Gastroesophageal sphincter (tissue), 4 donors: ENCODE measurements at regions not wholly inside any gene's neighbourhood (a gene's known extent, or its start where the extent isn't known, plus 50 kb on each side); places are given as distances from the start of the nearest gene placed in this dataset.

Experiments
- ATAC-seq: fragments of 150-250 bp; one replicate; pipeline ENCODE4 v1.9.1; 2016; ENCODE audit warnings: mild to moderate bottlenecking, moderate library complexity
- H3K27ac ChIP-seq, 4 donors: fragments of 200-600 bp; sonication (generic) in 3 of 4; 1 replicate in 3 of 4; 2 replicates in 1 of 4; pipeline ENCODE4 v1.5.1; 2016 to 2019
- H3K27me3 ChIP-seq: fragments of 200-600 bp; sonication (generic); one replicate; pipeline ENCODE4 v1.5.1; 2019
- H3K36me3 ChIP-seq, 2 donors: fragments of 200-600 bp; sonication (generic); one replicate each; pipeline ENCODE4 v1.5.1; 2019; ENCODE audit warnings: control low read depth in 1 of 2
- H3K4me1 ChIP-seq, 3 donors: fragments of 200-600 bp; sonication (generic); 1 replicate in 2 of 3; 2 replicates in 1 of 3; pipeline ENCODE4 v1.5.1; 2016 to 2019; ENCODE audit warnings: control low read depth in 2 of 3
- H3K4me3 ChIP-seq, 2 donors: fragments of 200-600 bp; sonication (generic); one replicate each; pipeline ENCODE4 v1.5.1; 2019; ENCODE audit warnings: mild to moderate bottlenecking in 1 of 2, moderate library complexity in 1 of 2
- H3K9me3 ChIP-seq, 3 donors: fragments of 200-600 bp; sonication (generic); one replicate each; pipeline ENCODE4 v1.5.1; 2017 to 2019; ENCODE audit warnings: control low read depth in 2 of 3
- CTCF ChIP-seq, 4 experiments: fragments of 200-600 bp in 2 of 4; fragments of 450-650 bp in 2 of 4; sonication (generic) in 1 of 4; IDR thresholded peaks; one replicate each; pipeline ENCODE4 v1.5.1; 2017 to 2019; ENCODE audit warnings: antibody characterized with exemption in 4 of 4, mild to moderate bottlenecking in 2 of 4, moderate library complexity in 2 of 4
- EP300 ChIP-seq: sonication (generic); formaldehyde crosslinking; IDR thresholded peaks from one replicate; pipeline ENCODE4 v1.6.1; 2017; ENCODE audit warnings: antibody characterized with exemption, mild to moderate bottlenecking
- POLR2A ChIP-seq, 2 donors: fragments of 450-650 bp; IDR thresholded peaks; one replicate each; pipeline ENCODE4 v1.6.1; 2017; ENCODE audit warnings: antibody characterized with exemption in 2 of 2, mild to moderate bottlenecking in 2 of 2, moderate library complexity in 1 of 2
- POLR2AphosphoS5 ChIP-seq: sonication (generic); formaldehyde crosslinking; IDR thresholded peaks from one replicate; pipeline ENCODE4 v1.6.1; 2017; ENCODE audit warnings: antibody characterized with exemption
- WGBS, 2 donors: methylation state at CpG; one replicate each; pipeline ENCODE4 v1.1.5; 2018; ENCODE audit warnings: low coverage in 1 of 2; 5-methylcytosine and 5-hydroxymethylcytosine counted together

DNA sequence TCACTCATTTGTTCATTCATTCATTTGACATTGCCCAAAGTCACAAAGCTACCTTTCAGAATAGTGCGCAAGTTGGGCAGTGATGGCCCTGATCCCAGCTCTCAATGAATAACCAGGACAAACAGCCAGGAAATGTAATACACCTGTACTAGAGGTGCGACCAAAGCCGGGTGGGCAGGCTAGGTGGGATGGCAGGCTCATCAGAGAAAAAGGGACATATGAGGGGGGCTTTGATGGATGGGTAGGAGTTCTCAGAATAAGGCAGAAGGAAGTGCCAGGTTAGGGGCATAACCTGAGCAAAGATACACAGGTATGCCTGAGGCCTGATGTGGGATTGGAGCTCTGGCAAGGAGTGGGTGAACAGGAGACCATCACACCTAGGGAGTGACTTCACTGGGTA lies 53.4 kb upstream of the SMAD6 start:
- no peak overlapping the region for H3K27ac ChIP-seq
- WGBS, 2 donors, result 84% methylated on average over 3 of the region's 3 CpGs; no CpG with 5 or more reads in 1 of the 2 donors
- H3K27me3 ChIP-seq, result no peaks in the 10 kb centered on the region
- peaks cover 0 to 26% (median 0%) of the 10 kb centered on the region in 3 donors for H3K4me1 ChIP-seq
- H3K9me3 ChIP-seq, result no peaks in the 10 kb centered on the region
- H3K36me3 ChIP-seq, result no peaks in the 10 kb centered on the region
- ATAC-seq, result no peak
- TF ChIP-seq POLR2A (IDR thresholded peaks at IDR 0.05) (no peak), POLR2AphosphoS5 (no peak), CTCF (IDR thresholded peaks at IDR 0.05) (no peak), EP300 (no peak)
- H3K4me3 ChIP-seq, result no peak overlapping the region

DNA sequence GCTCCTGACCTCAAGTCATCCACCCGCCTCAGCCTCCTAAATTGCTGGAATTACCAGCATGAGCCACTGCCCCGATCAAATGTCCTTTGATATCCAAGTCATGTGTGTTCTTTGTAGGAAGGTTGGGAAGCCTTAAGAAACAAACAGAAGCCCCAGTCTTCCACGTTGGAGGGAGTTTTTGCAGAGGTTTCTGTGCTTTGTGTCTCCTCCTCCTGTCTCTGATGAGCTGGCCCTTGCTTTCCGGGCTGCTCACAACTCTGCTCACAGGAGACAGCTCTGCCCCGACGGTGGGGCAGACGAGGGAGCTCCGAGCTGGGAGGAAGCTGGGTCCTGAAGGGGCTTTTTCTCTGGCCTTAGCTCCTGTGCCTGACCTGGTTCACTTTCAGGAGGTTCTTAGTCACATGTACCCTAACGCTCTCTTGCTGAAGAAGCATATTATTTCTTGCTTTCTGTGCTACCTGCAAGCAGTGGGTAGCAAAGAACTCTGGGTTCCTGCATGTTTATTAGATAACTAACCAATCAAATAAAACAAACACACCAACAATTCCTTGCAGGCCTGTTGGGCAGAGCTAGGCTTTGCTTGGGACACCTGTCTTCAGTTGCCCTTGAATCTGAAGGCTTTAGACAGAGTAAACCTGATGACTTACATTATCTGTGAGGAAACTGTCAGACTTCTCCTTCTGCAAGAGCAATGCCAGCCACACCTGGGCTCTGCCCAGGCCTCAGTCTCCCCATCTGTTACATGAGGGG lies 52.6 kb upstream of the SMAD6 start:
- H3K9me3 ChIP-seq, result no peaks in the 10 kb centered on the region
- no peaks in the 10 kb centered on the region for H3K36me3 ChIP-seq
- no peak overlapping the region for H3K4me3 ChIP-seq
- ATAC-seq, result no peak
- TF ChIP-seq CTCF (IDR thresholded peaks at IDR 0.05) (no peak), POLR2A (IDR thresholded peaks at IDR 0.05) (no peak), POLR2AphosphoS5 (no peak), EP300 (no peak)
- H3K27me3 ChIP-seq, result no peaks in the 10 kb centered on the region
- peaks cover 0 to 28% (median 0%) of the 10 kb centered on the region in 3 donors for H3K4me1 ChIP-seq
- H3K27ac ChIP-seq, result no peak overlapping the region
- 94% methylated on average over 3 of the region's 9 CpGs; no CpG with 5 or more reads in 1 of the 2 donors for WGBS, 2 donors

DNA sequence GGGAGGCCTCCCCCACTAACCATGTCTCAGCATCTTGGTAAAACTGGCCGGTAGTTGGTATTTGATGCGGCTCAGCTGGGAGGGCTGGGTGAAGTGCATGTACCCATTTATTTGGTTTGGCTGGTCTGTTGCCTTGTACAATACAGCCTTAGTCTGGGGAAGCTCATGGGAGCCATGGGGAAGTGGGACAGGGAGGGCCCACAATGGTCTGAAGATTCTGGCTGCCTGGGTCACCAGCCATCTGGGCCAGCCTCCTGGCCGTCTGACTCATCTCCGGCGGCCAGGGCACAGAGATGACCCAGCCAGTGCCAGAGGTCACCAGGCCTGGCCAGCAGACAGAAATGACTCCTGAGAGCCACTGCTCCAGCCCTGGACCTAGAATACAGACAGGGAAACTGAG lies 51.6 kb upstream of the SMAD6 start:
- peak; percentile 70 for ATAC-seq
- Histone ChIP-seq H3K27ac (no peak overlapping the region), H3K4me3 (no peak overlapping the region), H3K9me3 (no peaks in the 10 kb centered on the region), H3K36me3 (no peaks in the 10 kb centered on the region), H3K27me3 (peaks cover 7% of the 10 kb centered on the region), H3K4me1 (peaks cover 0 to 38% (median 4%) of the 10 kb centered on the region in 3 donors)
- 75 to 90% methylated on average over 2 of the region's 5 CpGs for WGBS, 2 donors
- TF ChIP-seq EP300 (no peak), POLR2A (IDR thresholded peaks at IDR 0.05) (no peak), CTCF (IDR thresholded peaks at IDR 0.05) (no peak), POLR2AphosphoS5 (peak; percentile 17)

DNA sequence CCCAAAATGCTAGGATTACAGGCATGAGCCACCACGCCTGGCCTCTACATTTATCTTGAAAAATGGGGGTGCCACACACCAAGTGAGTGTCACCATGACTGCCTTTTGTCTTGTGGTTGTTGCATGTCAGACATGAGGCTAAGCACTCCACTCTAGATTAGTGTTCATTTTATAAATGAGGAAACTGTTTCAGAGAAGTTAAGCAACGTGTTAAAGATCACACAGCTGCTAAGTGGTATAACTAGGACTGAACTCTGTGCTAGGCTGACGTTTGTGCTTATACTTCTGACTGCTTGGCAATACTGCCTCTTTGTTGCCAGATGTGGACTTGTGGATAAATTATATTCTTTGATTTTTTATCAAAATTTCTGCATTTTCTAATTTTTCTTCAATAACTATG lies 50.8 kb upstream of the SMAD6 start:
- TF ChIP-seq CTCF (IDR thresholded peaks at IDR 0.05), result no peak
- TF ChIP-seq EP300, result no peak
- TF ChIP-seq POLR2AphosphoS5, result no peak
- no peak for TF ChIP-seq POLR2A (IDR thresholded peaks at IDR 0.05)

More for the DNA sequence above, 50.8 kb upstream of the SMAD6 start:
- 47 to 69% methylated on average over 2 of the region's 3 CpGs for WGBS, 2 donors
- H3K9me3 ChIP-seq, result no peaks in the 10 kb centered on the region
- H3K27ac ChIP-seq, result no peak overlapping the region
- no peak for ATAC-seq
- H3K4me3 ChIP-seq, result no peak overlapping the region
- H3K36me3 ChIP-seq, result no peaks in the 10 kb centered on the region
- H3K4me1 ChIP-seq, result peaks cover 0 to 43% (median 4%) of the 10 kb centered on the region in 3 donors
- peaks cover 11% of the 10 kb centered on the region for H3K27me3 ChIP-seq
